Stimulated activated CD4-positive, alpha-beta T cell treated with anti-CD3 and anti-CD28 coated beads, Interleukin-15, amount 100 ng/mL, for 24 hours (primary cell): ENCODE measurements at regions not wholly inside any gene's neighbourhood (a gene's known extent, or its start where the extent isn't known, plus 50 kb on each side); places are given as distances from the start of the nearest gene placed in this dataset.
"Not testable (repeated sequence)": the region's sequence is repeated elsewhere in the genome, so short reads cannot be mapped to it uniquely, and the experiment has no call there.

Experiments used
- DNase-seq: peaks from one replicate; pipeline ENCODE4 v3.0.0-alpha.2; 2020

DNA sequence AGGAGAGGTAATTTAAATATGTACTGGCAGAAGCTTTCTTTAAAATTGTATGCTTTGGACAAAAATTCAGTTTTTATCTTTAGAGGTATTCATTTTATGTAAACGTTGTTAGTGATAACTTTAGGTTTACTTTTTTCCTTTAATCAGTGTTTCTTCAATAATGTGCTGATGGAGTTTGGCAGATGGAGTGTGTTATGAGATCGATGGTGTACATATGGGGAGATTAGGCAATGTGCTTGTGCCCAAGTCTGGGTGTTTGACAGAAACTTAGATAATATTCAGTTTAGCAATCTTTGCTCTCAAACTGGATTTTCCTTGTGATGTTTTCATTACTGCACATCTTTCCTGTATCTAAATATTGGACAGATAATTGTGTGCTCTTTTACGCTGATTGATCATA is 425.4 kb downstream of the JRKL start:
- DNase-seq = no peak

DNA sequence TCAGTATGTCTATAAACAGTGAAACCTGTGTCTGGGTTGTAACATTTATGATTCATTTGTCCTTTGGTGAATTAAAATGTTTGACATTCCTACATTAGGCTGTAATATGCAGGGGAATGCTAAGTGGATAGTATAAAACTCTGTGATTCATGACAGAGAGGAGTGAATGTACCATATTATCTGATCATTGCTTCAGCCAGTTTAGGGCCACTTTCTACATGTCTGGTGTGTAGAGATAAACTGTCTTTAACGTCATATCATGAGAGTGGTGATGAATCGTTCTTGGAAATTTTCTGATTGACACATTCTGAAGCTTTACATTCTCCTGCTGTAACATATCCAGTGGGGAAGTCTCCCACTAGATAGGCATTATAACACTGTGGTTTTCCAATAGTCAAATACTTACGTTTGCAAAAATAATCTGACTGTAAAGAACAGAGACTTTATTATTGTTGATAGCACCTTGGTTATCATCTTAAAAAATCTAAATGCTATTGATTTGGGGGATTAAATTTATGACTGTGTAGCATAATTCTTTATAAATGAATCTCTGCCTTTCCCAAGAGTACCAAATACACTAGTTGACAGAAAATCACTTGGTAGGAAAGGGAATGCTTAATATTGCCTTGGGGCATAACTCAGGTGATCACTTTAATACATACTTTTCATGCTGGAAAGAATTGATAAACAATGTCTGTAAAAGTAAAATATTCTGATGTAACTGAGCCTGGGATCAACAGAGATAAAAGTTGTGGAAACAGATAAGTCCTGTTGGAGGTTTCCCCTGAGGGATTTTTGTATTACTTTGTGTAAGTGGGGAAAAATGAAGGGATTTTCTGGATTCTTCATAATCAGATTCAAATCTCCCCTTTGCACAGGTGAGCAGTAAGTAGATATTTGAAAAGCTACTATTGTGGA is 427.9 kb downstream of the JRKL start:
- no peak for DNase-seq

GRCh38 chr11:96827164-96827563 is 437.4 kb downstream of the JRKL start:
- no peak for DNase-seq

GRCh38 chr11:96841792-96842191 is 452.0 kb downstream of the JRKL start:
- DNase-seq = no peak

- DNase-seq = no peak
Observed at GRCh38 chr11:96842731-96843130, 452.9 kb downstream of the JRKL start.

- DNase-seq = no peak
Observed at GRCh38 chr11:96854425-96854824, 464.6 kb downstream of the JRKL start.

GRCh38 chr11:96861722-96862121 is 471.9 kb downstream of the JRKL start:
- DNase-seq = not testable (repeated sequence)

DNA sequence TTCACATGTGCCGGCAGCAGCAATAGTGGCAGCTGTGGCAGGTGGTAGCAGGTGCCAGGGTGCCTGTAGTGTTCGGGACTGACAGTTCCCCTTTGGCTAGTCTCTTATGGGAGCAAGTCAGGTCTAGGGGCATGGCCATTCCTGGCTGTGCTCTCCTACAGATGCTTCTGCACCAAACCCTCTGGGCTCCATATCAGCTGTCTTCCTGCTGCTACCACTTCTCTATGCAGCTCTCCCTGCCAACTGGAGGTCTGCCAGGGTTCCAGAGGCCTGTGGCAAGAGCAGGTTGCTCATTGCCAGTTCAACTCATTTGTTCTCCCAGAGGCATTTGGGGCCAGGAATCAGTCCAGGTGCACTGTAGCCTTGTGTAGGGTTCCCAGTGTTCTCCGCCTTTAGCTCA is 473.7 kb downstream of the JRKL start:
- no peak for DNase-seq

GRCh38 chr11:96865020-96865419 is 475.2 kb downstream of the JRKL start:
- DNase-seq = no peak

- DNase-seq = no peak
Observed at GRCh38 chr11:96869207-96869606, 479.4 kb downstream of the JRKL start.

DNA sequence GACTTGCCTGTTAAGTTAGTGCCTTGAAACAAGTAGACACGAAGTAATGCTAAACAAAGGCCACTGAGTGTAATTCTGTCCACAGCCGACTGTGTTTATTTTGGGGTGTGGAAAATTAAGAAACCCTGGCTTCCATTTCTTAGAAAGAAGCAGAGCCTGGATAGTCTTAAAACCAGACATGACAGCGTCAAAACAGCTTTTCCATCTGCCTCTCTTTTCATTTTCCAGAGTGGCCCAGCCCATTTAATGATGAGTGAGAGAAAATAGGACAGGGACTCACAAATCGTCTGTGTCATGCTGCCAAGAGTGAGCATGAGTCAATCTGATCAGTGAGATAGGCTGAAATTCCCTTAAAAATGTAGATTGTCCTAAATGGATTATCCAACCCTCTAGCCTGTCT is 485.9 kb downstream of the JRKL start:
- no peak for DNase-seq

DNA sequence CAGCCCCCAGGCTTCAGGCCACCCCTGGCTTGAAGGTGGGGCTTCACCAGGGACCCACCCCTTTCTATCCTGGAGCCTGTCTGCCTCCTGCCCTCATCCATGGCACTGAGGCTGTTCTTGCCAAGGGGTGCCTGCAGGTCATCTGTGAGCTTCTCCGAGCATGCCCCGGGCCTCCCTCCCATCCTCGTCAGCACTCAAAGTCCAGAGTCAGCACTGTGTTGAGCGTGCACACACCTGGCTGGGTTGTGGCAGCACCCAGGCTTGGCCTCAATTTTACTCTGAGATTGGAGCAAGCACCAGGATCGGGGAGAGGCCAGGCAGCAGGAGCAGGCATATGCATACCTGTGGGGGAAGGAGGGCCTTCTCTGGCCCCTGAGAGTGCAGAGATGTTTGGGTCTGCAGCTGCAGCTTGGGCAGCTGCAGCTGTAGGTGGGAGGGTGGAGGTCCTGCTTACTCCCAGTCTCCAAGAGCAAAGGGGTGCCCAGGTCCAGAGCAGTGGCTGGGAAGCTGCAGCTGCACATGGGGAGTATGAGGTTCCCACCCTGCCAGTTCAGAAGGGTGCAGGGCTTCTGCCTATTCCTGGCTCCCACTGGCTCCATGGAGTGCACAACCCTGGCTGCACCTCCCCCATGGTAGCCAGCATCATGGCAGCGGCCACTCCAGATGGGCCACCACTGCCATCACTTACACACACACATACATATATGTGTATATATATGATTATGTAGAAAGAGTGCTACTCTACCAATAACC is 488.7 kb downstream of the JRKL start:
- no peak for DNase-seq

DNA sequence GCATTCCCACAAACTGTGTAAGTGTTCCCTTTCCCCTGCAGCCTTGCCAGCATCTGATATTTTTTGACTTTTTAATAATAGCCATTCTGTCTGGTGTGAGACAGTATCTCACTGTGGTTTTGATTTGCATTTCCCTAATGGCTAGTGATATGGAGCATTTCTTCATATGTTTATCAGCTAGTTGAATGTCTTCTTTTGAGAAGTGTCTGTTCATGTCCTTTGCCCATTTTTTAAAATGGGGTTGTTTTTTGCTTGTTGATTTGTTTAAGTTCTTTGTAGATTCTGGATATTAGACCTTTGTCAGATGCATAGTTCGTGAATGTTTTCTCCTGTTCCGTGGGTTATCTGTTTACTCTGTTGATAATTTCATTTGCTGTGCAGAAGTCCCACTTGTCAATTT is 492.8 kb downstream of the JRKL start:
- DNase-seq = not testable (repeated sequence)

- no peak for DNase-seq
Observed at GRCh38 chr11:96885405-96885804, 495.6 kb downstream of the JRKL start.

GRCh38 chr11:96885912-96886311 is 496.1 kb downstream of the JRKL start:
- DNase-seq = no peak

- no peak for DNase-seq
Observed at GRCh38 chr11:96893988-96894387, 504.2 kb downstream of the JRKL start.

GRCh38 chr11:96894587-96894986 is 504.8 kb downstream of the JRKL start:
- DNase-seq = no peak

GRCh38 chr11:96899971-96900370 is 510.2 kb downstream of the JRKL start:
- DNase-seq = no peak

- DNase-seq = no peak
Observed at GRCh38 chr11:96905143-96905542, 515.3 kb downstream of the JRKL start.

GRCh38 chr11:96905663-96906062 is 515.9 kb downstream of the JRKL start:
- no peak for DNase-seq

- DNase-seq = no peak
Observed at GRCh38 chr11:96906476-96906875, 516.7 kb downstream of the JRKL start.

DNA sequence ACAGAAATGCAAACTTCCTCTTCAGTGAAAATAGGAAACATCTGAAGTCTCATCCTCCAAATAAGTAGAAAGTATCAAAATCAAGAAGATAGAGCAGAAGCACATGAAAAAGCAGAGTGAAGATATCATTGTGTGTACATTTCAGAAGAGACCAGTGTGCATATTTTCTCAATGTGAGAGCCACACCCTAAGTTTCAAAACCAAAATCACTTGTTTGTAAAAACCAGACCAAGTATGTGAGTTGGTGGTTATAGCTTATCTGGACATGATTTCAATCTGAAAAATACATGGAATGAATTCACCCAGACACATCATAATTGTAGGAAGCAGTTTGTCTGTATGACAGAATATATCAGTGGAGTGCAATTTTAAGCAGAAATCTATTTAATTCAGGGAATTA is 536.0 kb downstream of the JRKL start:
- no peak for DNase-seq

- DNase-seq = no peak
Observed at GRCh38 chr11:96940227-96940626, 550.4 kb downstream of the JRKL start.

- DNase-seq = no peak
Observed at GRCh38 chr11:96942855-96943254, 553.0 kb downstream of the JRKL start.
